GM12872 (cell line): ENCODE measurements at regions not wholly inside any gene's neighbourhood (a gene's known extent, or its start where the extent isn't known, plus 50 kb on each side); places are given as distances from the start of the nearest gene placed in this dataset.

ENCODE experiments used
- CTCF ChIP-seq: IDR thresholded peaks from 3 replicates; pipeline ENCODE4 v1.5.1; 2011; ENCODE audit warnings: low read depth, mild to moderate bottlenecking, low read length, moderate library complexity; ENCODE audit not compliant: insufficient read depth

GRCh38 chr12:42828836-42829235 lies 239.3 kb upstream of the PRICKLE1 start:
- TF ChIP-seq CTCF, result no peak

DNA sequence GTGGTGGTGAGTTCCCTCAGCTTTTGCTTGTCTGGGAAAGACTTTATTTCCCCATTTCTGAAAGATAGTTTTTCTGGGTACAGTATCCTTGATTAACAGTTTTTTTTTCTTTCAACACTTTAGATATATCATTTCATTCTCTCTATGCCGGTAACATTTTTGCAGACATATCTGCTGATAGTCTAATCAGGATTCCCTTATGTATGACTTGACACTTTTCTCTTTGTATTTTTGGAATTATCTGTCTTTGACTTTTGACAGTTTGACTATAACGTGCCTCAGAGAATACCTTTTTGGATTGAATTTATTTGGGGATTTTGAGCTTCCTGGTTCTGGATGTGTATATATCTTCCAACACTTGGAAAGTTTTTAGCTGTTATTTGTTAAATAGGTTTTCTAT lies 234.8 kb upstream of the PRICKLE1 start:
- no peak for TF ChIP-seq CTCF

- no peak for TF ChIP-seq CTCF
Measured at GRCh38 chr12:42823679-42824078, 234.1 kb upstream of the PRICKLE1 start.

- TF ChIP-seq CTCF, result no peak
Measured at GRCh38 chr12:42819846-42820245, 230.3 kb upstream of the PRICKLE1 start.

- no peak for TF ChIP-seq CTCF
Measured at GRCh38 chr12:42815068-42815467, 225.5 kb upstream of the PRICKLE1 start.

DNA sequence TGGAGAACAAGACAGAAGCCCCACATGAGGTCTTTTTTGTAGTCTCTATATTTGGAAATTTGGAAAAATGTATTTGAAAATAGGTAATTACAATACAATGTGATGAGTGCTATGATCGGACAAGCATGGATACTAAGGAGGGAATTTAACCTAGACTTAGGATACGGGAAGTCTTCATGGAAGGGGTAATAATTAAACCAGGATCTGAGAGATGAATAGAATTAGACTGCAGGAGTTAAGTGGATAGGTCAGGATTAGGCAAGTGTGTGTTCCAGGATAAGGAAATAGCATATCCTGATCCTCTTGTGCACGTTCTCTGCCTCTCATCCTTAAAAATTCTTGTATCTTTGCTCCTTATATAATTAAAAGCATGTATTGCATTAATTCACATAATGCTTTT lies 223.3 kb upstream of the PRICKLE1 start:
- TF ChIP-seq CTCF, result no peak

GRCh38 chr12:42812086-42812485 lies 222.5 kb upstream of the PRICKLE1 start:
- TF ChIP-seq CTCF, result no peak

DNA sequence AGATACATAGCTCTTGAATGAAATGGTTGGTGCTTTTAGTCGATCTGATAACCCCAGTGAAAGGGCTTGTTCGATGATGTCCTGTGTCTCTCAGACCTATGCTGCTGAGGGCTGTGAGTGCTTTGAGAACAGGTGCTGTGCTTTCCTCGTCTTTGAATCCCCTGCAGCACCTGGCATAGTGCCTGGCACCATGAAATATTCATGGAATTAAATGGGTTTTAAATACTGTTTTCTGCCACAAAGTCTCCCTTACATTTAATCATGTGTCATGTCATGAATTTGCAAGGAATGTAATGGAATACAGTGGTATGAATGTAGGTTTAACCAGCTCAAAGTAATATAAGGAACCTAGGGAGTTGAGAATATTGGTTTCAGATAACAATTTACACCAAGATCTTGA lies 220.5 kb upstream of the PRICKLE1 start:
- no peak for TF ChIP-seq CTCF
